K562 (cell line): ENCODE measurements at regions not wholly inside any gene's neighbourhood (a gene's known extent, or its start where the extent isn't known, plus 50 kb on each side); places are given as distances from the start of the nearest gene placed in this dataset.

ENCODE experiments used
- ATAC-seq: fragments of 200-7000 bp; cut with Tn5 transposase; 3 replicates; pipeline ENCODE4 v1.9.1; 2020; ENCODE audit warnings: moderate library complexity
- BruUV-seq: library from RNA; stranded (reverse); fragments of 400-500 nt; replicated peaks from 2 replicates; lab custom pipeline; 2021; lab: Mats Ljungman, UMichigan
- CTCF ChIA-PET: fragments of 300-600 bp; formaldehyde crosslinking; extraction: SDS; loops from one replicate; lab custom pipeline; 2021; ENCODE audit warnings: low intra/inter-chr PET ratio; lab: Yijun Ruan, JAX
- POLR2A ChIA-PET: fragments of 300-600, 350-650 bp; sonication (Branson Sonifier 250); formaldehyde crosslinking; extraction: SDS; loops from one replicate; lab custom pipeline; 2021; ENCODE audit warnings: antibody characterized with exemption, inconsistent platforms; lab: Yijun Ruan, JAX
- DNase-seq, 4 experiments: peaks; one replicate each; pipeline versions ENCODE4 v3.0.0 to v3.0.0-alpha.2; 2011 to 2018; ENCODE audit warnings: low spot score in 3 of 4, mixed read lengths in 3 of 4; ENCODE audit errors: extremely low read depth in 1 of 4
- FAIRE-seq: peaks from 2 replicates; lab custom pipeline; 2011; peaks lifted over from hg19 to GRCh38; lab: Jason Lieb, UNC
- H2AFZ ChIP-seq: 2 replicates; pipeline ENCODE4 v1.6.0; 2011; ENCODE audit warnings: low read depth, low read length, control low read depth, inconsistent platforms
- H3K27ac ChIP-seq: fragments of 200-600 bp; 3 replicates; pipeline ENCODE4 v1.8.0; 2011; ENCODE audit warnings: low read depth, mild to moderate bottlenecking, control low read depth, inconsistent platforms, low read length, moderate library complexity, mixed read lengths; ENCODE audit errors: extremely low read depth
- H3K27me3 ChIP-seq, 2 experiments: fragments of 300-600 bp in 1 of 2; 2 replicates in 1 of 2; 3 replicates in 1 of 2; pipeline versions ENCODE4 v1.6.0 to v1.8.0; 2011; ENCODE audit warnings: inconsistent platforms in 2 of 2, low read length in 2 of 2, mild to moderate bottlenecking in 1 of 2, mixed read lengths in 1 of 2, moderate library complexity in 1 of 2; ENCODE audit not compliant: control insufficient read depth in 2 of 2, insufficient read depth in 2 of 2
- H3K36me3 ChIP-seq: fragments of 300-600 bp; 3 replicates; pipeline ENCODE4 v1.8.0; 2011; ENCODE audit warnings: mild to moderate bottlenecking, low read length, inconsistent platforms; ENCODE audit not compliant: control insufficient read depth, insufficient read depth
- H3K4me1 ChIP-seq, 2 experiments: fragments of 200-600 bp in 1 of 2; replicated peaks in 1 of 2; 2 replicates in 1 of 2; 3 replicates in 1 of 2; pipeline versions ENCODE4 v1.5.1 to v1.8.0; 2011; ENCODE audit warnings: inconsistent platforms in 2 of 2, low read length in 2 of 2, mild to moderate bottlenecking in 1 of 2, mixed read lengths in 1 of 2, moderate library complexity in 1 of 2; ENCODE audit not compliant: control insufficient read depth in 2 of 2, insufficient read depth in 2 of 2
- H3K4me2 ChIP-seq: 2 replicates; pipeline ENCODE4 v1.6.1; 2011; ENCODE audit warnings: low read length, control low read depth, inconsistent platforms, mixed read lengths; ENCODE audit not compliant: insufficient read depth
- H3K4me3 ChIP-seq: fragments of 200-600 bp; sonication (generic), shearing (Covaris generic); 2 replicates; pipeline ENCODE4 v1.5.1; 2016; ENCODE audit warnings: control low read depth, inconsistent platforms
- H3K79me2 ChIP-seq: fragments of 200-600 bp; 3 replicates; pipeline ENCODE4 v1.8.0; 2011; ENCODE audit warnings: low read length, inconsistent platforms; ENCODE audit not compliant: control insufficient read depth, insufficient read depth
- H3K9ac ChIP-seq, 2 experiments: 2 replicates each; pipeline versions ENCODE4 v1.6.0 to v1.6.1; 2011; ENCODE audit warnings: low read depth in 2 of 2, low read length in 2 of 2, control low read depth in 1 of 2, inconsistent platforms in 1 of 2, mild to moderate bottlenecking in 1 of 2, mixed read lengths in 1 of 2; ENCODE audit not compliant: insufficient read depth in 1 of 2
- H3K9me1 ChIP-seq: one replicate; pipeline ENCODE4 v1.6.0; 2011; ENCODE audit warnings: inconsistent platforms, mild to moderate bottlenecking, low read length, moderate library complexity; ENCODE audit not compliant: control insufficient read depth, insufficient read depth
- H3K9me3 ChIP-seq: replicated peaks from 2 replicates; pipeline ENCODE4 v1.5.1; 2011; ENCODE audit warnings: low read depth, low read length, inconsistent platforms; ENCODE audit not compliant: control insufficient read depth, insufficient read depth
- H4K20me1 ChIP-seq: replicated peaks from 2 replicates; pipeline ENCODE4 v1.6.1; 2011; ENCODE audit warnings: low read length, inconsistent platforms, mixed read lengths; ENCODE audit not compliant: control insufficient read depth, insufficient read depth
- OTX1 ChIP-seq: fragments of 450-650 bp; formaldehyde crosslinking; IDR thresholded peaks from 2 replicates; pipeline ENCODE4 v1.4.0; 2022; ENCODE audit warnings: mild to moderate bottlenecking
- ZNF695 ChIP-seq: fragments of 450-650 bp; formaldehyde crosslinking; IDR thresholded peaks from 2 replicates; pipeline ENCODE4 v1.4.0; 2020; ENCODE audit warnings: mild to moderate bottlenecking, moderate library complexity
- WGBS: fragments of 100-300 bp; shearing (Covaris generic); methylation state at CpG from one replicate; pipeline ENCODE4 v1.1.6; 2016; ENCODE audit warnings: low coverage, mixed read lengths; ENCODE audit not compliant: insufficient coverage; ENCODE audit errors: missing lambda C conversion rate; 5-methylcytosine and 5-hydroxymethylcytosine counted together
- in situ Hi-C: fragments of 300-500 bp; cut with MboI; formaldehyde crosslinking; loops from 4 replicates; pipeline ENCODE4 v1.15.0; 2018; ENCODE audit warnings: inconsistent platforms, mixed read lengths
- intact Hi-C: fragments of 100-400 bp; cut with micrococcal nuclease; formaldehyde crosslinking; loops from 2 replicates; pipeline ENCODE4 v1.14.2; 2022
- TF ChIP-seq, protein P1 (sequence below): fragments of 450-650 bp; IDR thresholded peaks from 2 replicates; pipeline ENCODE4 v1.6.1; 2016; ENCODE audit warnings: mild to moderate bottlenecking
- TF ChIP-seq, protein P2 (sequence below), 2 experiments: IDR thresholded peaks in 1 of 2; conservative IDR thresholded peaks in 1 of 2; 2 replicates each; pipeline ENCODE4 v1.6.1; 2016; ENCODE audit warnings: low read depth in 2 of 2, mild to moderate bottlenecking in 1 of 2, missing compliant biosample characterization in 1 of 2, missing genetic modification characterization in 1 of 2, moderate library complexity in 1 of 2
- TF ChIP-seq, protein P3 (sequence below): IDR thresholded peaks from 2 replicates; pipeline ENCODE4 v1.6.1; 2012; ENCODE audit warnings: low read depth, low read length, improper control_type of control experiment, borderline replicate concordance
- TF ChIP-seq, protein P4 (sequence below): fragments of 250-450 bp; sonication (Bioruptor Pico); IDR thresholded peaks from 2 replicates; pipeline ENCODE4 v1.8.0; 2022; ENCODE audit warnings: moderate library complexity, mild to moderate bottlenecking, inconsistent platforms

DNA sequence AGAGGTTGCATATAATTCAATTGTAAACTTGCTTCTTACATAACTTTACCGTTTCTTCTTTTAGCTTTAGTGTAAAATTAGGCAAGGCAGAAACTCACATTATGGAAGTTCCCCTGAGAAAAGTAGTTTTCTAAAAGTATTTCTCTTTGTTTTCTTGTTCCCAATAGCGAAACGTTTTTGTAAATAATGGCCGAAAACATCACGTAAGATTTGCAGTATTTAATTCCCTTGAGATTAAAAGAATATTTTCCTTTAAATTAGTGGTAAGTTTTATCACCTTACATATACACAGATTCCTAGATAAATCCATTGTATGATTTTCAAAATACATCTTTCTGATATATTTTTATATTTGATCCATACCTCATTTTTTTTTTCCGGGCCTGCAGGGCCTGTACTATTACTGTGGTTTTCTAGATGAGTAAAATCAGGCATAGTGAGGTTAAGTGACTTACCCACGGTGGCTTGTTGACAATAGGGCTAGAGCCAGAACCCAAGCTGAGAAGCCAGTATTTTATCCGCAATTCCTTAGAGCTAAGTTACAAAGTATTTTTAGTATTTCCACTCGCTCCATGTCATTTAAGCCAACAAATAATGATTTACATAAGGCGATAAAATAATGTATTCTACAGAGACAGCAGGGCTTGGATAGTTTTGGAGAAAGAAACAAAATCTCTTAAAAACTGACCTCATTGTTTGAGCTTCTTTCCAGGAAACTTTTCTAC, 82.2 kb upstream of the VEGFC start:
- no TSS peak for BruUV-seq
- in situ Hi-C loops, result no loop called here
- POLR2A ChIA-PET, result interaction anchor here (0.7 kb wide), 1 partner anchor 364 kb away, joined by 3 read pairs; no protein-coding TSS in a partner anchor
- Histone ChIP-seq H3K79me2 (no peaks in the 10 kb centered on the region), H3K27me3 (no peaks in the 10 kb centered on the region), H2AFZ (no peak overlapping the region), H3K4me1 (no peaks in the 10 kb centered on the region), H3K4me2 (no peak overlapping the region), H4K20me1 (no peaks in the 10 kb centered on the region), H3K9me3 (no peaks in the 10 kb centered on the region), H3K9me1 (no peaks in the 10 kb centered on the region), H3K27ac (no peak overlapping the region), H3K36me3 (no peaks in the 10 kb centered on the region), H3K9ac (no peak overlapping the region), H3K4me3 (no peak overlapping the region)
- WGBS, result 1% methylated on average over 10 of the region's 10 CpGs
- no peak for FAIRE-seq
- intact Hi-C loops, result no loop called here
- no peak for ATAC-seq
- CTCF ChIA-PET, result no interaction called here
- TF ChIP-seq, protein P1, sequence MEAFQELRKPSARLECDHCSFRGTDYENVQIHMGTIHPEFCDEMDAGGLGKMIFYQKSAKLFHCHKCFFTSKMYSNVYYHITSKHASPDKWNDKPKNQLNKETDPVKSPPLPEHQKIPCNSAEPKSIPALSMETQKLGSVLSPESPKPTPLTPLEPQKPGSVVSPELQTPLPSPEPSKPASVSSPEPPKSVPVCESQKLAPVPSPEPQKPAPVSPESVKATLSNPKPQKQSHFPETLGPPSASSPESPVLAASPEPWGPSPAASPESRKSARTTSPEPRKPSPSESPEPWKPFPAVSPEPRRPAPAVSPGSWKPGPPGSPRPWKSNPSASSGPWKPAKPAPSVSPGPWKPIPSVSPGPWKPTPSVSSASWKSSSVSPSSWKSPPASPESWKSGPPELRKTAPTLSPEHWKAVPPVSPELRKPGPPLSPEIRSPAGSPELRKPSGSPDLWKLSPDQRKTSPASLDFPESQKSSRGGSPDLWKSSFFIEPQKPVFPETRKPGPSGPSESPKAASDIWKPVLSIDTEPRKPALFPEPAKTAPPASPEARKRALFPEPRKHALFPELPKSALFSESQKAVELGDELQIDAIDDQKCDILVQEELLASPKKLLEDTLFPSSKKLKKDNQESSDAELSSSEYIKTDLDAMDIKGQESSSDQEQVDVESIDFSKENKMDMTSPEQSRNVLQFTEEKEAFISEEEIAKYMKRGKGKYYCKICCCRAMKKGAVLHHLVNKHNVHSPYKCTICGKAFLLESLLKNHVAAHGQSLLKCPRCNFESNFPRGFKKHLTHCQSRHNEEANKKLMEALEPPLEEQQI, result no peak
- no peak for DNase-seq

DNA sequence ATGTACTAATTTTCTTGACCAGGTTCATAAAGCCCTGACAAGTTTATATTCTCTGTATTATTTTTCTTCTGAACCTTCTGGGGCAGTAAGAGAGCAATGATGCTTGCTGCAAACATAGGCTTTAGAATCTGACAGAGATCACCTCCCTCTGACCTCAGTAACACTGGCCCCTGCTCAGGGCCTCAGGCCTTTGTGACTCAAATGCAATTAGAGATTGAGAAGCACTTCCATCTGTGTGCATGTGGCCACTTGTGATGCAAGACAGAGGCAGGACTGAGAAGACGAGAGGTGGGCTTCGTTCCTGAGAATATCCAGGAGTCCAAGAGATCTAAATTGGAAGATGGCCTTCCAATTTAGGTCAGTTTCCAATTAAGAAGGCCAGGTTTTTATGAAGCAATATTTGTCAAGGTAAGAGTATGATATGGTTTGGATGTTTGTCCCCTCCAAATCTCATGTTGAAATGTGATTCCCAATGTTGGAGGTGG, 82.8 kb upstream of the VEGFC start:
- Histone ChIP-seq H3K36me3 (no peaks in the 10 kb centered on the region), H3K9me1 (no peaks in the 10 kb centered on the region), H3K79me2 (no peaks in the 10 kb centered on the region), H3K27me3 (no peaks in the 10 kb centered on the region), H3K9me3 (no peaks in the 10 kb centered on the region), H3K27ac (no peak overlapping the region), H3K4me3 (no peak overlapping the region), H3K9ac (no peak overlapping the region), H2AFZ (no peak overlapping the region), H3K4me2 (no peak overlapping the region), H3K4me1 (no peaks in the 10 kb centered on the region), H4K20me1 (no peaks in the 10 kb centered on the region)
- WGBS, result 0% methylated on average over 2 of the region's 2 CpGs
- ATAC-seq (no peak), DNase-seq (no peak), FAIRE-seq (no peak)
- BruUV-seq, result no TSS peak
- ChIA-PET CTCF (no interaction called here), POLR2A (no interaction called here)
- intact Hi-C loops, result no loop called here
- in situ Hi-C loops, result no loop called here
- TF ChIP-seq OTX1 (CRISPR knock-in tag) (no peak), ZNF695 (CRISPR knock-in tag) (no peak)
- TF ChIP-seq, protein P2, sequence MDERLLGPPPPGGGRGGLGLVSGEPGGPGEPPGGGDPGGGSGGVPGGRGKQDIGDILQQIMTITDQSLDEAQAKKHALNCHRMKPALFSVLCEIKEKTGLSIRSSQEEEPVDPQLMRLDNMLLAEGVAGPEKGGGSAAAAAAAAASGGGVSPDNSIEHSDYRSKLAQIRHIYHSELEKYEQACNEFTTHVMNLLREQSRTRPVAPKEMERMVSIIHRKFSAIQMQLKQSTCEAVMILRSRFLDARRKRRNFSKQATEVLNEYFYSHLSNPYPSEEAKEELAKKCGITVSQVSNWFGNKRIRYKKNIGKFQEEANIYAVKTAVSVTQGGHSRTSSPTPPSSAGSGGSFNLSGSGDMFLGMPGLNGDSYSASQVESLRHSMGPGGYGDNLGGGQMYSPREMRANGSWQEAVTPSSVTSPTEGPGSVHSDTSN (CRISPR knock-in tag; IDR thresholded peaks at IDR 0.05; ENCODE audit: low read depth), result no peak
- TF ChIP-seq, protein P2 (tag; conservative IDR thresholded peaks at IDR 0.05; ENCODE audit: low read depth), result no peak
- TF ChIP-seq, protein P3, sequence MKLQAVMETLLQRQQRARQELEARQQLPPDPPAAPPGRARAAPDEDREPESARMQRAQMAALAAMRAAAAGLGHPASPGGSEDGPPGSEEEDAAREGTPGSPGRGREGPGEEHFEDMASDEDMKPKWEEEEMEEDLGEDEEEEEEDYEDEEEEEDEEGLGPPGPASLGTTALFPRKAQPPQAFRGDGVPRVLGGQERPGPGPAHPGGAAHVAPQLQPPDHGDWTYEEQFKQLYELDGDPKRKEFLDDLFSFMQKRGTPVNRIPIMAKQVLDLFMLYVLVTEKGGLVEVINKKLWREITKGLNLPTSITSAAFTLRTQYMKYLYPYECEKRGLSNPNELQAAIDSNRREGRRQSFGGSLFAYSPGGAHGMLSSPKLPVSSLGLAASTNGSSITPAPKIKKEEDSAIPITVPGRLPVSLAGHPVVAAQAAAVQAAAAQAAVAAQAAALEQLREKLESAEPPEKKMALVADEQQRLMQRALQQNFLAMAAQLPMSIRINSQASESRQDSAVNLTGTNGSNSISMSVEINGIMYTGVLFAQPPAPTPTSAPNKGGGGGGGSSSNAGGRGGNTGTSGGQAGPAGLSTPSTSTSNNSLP, result no peak
- TF ChIP-seq, protein P4, sequence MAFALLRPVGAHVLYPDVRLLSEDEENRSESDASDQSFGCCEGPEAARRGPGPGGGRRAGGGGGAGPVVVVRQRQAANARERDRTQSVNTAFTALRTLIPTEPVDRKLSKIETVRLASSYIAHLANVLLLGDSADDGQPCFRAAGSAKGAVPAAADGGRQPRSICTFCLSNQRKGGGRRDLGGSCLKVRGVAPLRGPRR (CRISPR knock-in tag), result no peak
